HEK293 (cell line): ENCODE measurements at regions not wholly inside any gene's neighbourhood (a gene's known extent, or its start where the extent isn't known, plus 50 kb on each side); places are given as distances from the start of the nearest gene placed in this dataset.

Source experiments
- CTCF ChIP-seq: fragments of 450-650 bp; formaldehyde crosslinking; IDR thresholded peaks from 2 replicates; pipeline ENCODE4 v1.5.1; 2016; ENCODE audit warnings: missing biosample characterization, missing genetic modification characterization
- HOXA7 ChIP-seq: sonication (generic); formaldehyde crosslinking; IDR thresholded peaks from 2 replicates; pipeline ENCODE4 v1.8.1; 2022; ENCODE audit warnings: missing genetic modification reagents, borderline replicate concordance
- KLF7 ChIP-seq: fragments of 450-650 bp; formaldehyde crosslinking; IDR thresholded peaks from 2 replicates; pipeline ENCODE4 v1.5.1; 2016; ENCODE audit warnings: missing biosample characterization, missing genetic modification characterization, borderline replicate concordance
- MEIS1 ChIP-seq: sonication (generic); formaldehyde crosslinking; IDR thresholded peaks from 2 replicates; pipeline ENCODE4 v1.8.1; 2022; ENCODE audit warnings: missing genetic modification reagents, mild to moderate bottlenecking, borderline replicate concordance
- REST ChIP-seq: fragments of 450-650 bp; formaldehyde crosslinking; IDR thresholded peaks from 2 replicates; pipeline ENCODE4 v1.5.1; 2016; ENCODE audit warnings: missing biosample characterization, missing genetic modification characterization
- SCRT1 ChIP-seq: fragments of 450-650 bp; formaldehyde crosslinking; IDR thresholded peaks from 2 replicates; pipeline ENCODE4 v1.5.1; 2016; ENCODE audit warnings: missing biosample characterization, missing genetic modification characterization, borderline replicate concordance
- YY1 ChIP-seq: fragments of 450-650 bp; formaldehyde crosslinking; IDR thresholded peaks from 2 replicates; pipeline ENCODE4 v1.5.1; 2018; ENCODE audit warnings: missing biosample characterization, missing genetic modification characterization
- ZBTB11 ChIP-seq: fragments of 450-650 bp; formaldehyde crosslinking; conservative IDR thresholded peaks from 2 replicates; pipeline ENCODE4 v1.5.1; 2016; ENCODE audit warnings: low read depth, missing biosample characterization, missing genetic modification characterization
- ZEB2 ChIP-seq: fragments of 450-650 bp; formaldehyde crosslinking; IDR thresholded peaks from 2 replicates; pipeline ENCODE4 v1.5.1; 2016; ENCODE audit warnings: missing biosample characterization, missing genetic modification characterization
- ZFP3 ChIP-seq: fragments of 450-650 bp; formaldehyde crosslinking; IDR thresholded peaks from 2 replicates; pipeline ENCODE4 v1.5.1; 2016; ENCODE audit warnings: low read depth, missing biosample characterization, missing genetic modification characterization
- ZNF629 ChIP-seq: fragments of 450-650 bp; formaldehyde crosslinking; IDR thresholded peaks from 2 replicates; pipeline ENCODE4 v1.5.1; 2017; ENCODE audit warnings: missing biosample characterization, missing genetic modification characterization
- ZNF776 ChIP-seq: fragments of 450-650 bp; formaldehyde crosslinking; IDR thresholded peaks from 2 replicates; pipeline ENCODE4 v1.5.0; 2017; ENCODE audit warnings: missing biosample characterization, missing genetic modification characterization, borderline replicate concordance
- ZSCAN16 ChIP-seq: fragments of 450-650 bp; formaldehyde crosslinking; IDR thresholded peaks from 2 replicates; pipeline ENCODE4 v1.5.1; 2016; ENCODE audit warnings: missing biosample characterization, missing genetic modification characterization
- ZXDB ChIP-seq: fragments of 450-650 bp; formaldehyde crosslinking; IDR thresholded peaks from 2 replicates; pipeline ENCODE4 v1.5.1; 2016; ENCODE audit warnings: missing biosample characterization, missing genetic modification characterization

- TF ChIP-seq CTCF (tag by site-specific recombination) (no peak), KLF7 (tag by site-specific recombination) (no peak), MEIS1 (no peak), REST (no peak), ZBTB11 (no peak), HOXA7 (no peak), ZEB2 (tag by site-specific recombination) (no peak), YY1 (tag by site-specific recombination) (no peak), ZFP3 (tag by site-specific recombination) (no peak), ZXDB (tag by site-specific recombination) (no peak), ZNF629 (no peak), ZSCAN16 (tag by site-specific recombination) (no peak), ZNF776 (tag by site-specific recombination) (no peak), SCRT1 (tag by site-specific recombination) (no peak)
Measured at GRCh38 chr18:40388121-40388520, 1566.9 kb upstream of the PIK3C3 start.
